CD4-positive, alpha-beta T cell treated with Interleukin-10 for 1 hour (primary cell): ENCODE measurements at regions not wholly inside any gene's neighbourhood (a gene's known extent, or its start where the extent isn't known, plus 50 kb on each side); places are given as distances from the start of the nearest gene placed in this dataset.
"Not testable (repeated sequence)": the region's sequence is repeated elsewhere in the genome, so short reads cannot be mapped to it uniquely, and the experiment has no call there.

Experiments used
- DNase-seq: peaks from one replicate; pipeline ENCODE4 v3.0.0-alpha.2; 2020

DNA sequence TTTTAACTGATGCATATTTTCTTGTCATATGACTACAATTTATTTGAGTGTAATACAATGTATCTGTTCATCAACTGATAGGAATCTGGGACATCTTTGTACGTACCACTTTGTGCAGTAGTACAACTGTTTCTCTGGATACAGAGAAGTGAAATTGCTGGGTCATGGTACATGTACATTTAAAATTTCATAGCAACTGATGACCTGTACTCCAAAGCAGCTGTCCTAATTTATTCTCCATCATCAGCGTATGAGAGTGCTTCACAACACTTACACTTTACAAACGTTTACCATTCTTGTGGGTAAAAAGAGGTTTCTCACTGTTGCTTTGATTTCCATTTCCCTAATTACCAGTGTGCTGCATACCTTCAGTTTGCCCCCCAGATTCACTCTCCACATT lies 552.8 kb upstream of the CADM1 start:
- no peak for DNase-seq

GRCh38 chr11:116055064-116055463 lies 550.8 kb upstream of the CADM1 start:
- DNase-seq = no peak

DNA sequence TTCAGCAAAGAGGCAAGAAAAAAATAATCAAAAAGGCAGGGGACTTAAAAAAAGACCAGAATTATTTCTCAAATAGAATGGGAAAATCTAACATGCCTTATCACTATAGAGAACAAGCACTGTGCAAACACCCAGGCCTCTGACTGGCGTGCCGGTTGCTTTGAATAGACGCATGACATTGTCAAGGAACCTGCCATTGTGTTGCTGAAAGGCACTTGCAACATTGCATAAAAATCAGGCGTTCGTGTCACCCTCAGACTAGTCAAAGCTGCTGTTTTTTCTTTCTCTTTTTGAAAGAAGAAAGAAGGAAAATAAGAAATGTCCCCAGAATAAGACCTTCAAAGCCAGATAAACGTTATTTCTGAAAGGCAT lies 549.3 kb upstream of the CADM1 start:
- no peak for DNase-seq

DNA sequence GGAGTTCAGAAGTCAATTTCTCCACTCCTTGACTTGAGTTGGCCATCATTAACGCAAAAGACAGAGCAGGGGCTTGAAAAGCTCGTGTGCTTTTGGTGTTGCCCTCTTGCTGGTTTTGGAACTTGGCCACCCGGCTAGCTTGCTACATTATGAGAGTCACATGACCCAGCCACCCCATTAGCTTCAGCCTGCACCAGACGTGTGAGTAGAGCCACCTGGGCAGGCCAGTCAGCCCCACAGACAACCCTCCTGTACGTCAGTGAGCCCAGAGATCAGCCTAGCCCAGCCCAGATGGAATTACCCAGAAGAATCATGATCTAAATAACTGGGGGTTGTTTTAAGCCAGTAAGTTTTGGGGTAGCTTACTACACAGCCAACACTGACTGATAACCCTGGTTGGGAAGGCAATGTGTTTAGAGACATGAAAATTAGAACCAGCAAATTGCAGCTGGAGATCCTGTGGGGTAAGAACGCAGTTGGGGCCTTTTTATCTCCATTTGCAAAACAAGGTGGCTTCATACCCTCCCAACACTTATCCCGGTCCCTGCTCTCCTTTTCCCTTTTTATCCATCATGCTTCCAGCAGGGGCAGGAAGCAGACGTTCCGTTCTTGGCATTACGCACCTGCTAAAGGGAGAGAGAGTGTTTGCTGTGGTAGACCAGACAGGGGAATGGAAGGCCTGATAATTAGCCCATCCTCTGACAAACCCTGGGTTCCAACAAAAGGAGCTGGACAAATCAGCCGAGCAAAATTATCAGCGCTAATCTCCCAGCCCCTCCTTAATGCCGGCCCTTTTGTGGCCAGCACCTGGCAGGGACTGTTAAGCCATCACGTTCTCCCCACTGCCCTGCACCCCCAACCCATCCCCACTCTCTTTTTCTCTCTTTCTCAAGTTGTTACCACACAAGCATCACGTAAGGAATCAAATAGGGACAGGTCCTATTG lies 548.7 kb upstream of the CADM1 start:
- no peak for DNase-seq

GRCh38 chr11:116051494-116051893 lies 547.3 kb upstream of the CADM1 start:
- DNase-seq = no peak

- no peak for DNase-seq
These were observed 545.2 kb upstream of the CADM1 start for GRCh38 chr11:116049383-116049782.

DNA sequence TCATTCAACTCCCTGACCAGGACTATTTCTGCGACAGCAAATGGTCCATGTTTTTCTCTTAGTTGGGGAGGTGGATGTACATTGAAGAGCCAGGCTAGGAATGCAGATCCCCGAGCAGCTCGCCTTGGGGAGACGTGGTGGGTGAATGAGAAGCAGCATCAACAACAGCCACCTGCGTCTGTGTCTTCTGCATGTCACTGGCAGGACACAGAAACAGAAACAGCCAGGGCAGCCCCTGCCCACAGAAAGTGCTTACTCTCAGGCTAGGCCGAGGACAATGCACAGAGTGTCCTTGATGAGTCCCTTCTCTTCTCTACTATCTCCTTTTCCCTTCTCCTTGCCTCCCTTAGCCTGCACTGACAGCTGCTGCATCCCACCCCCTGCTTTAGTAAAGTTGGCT lies 541.9 kb upstream of the CADM1 start:
- no peak for DNase-seq

GRCh38 chr11:116044941-116045340 lies 540.7 kb upstream of the CADM1 start:
- no peak for DNase-seq

GRCh38 chr11:116044520-116044919 lies 540.3 kb upstream of the CADM1 start:
- no peak for DNase-seq

DNA sequence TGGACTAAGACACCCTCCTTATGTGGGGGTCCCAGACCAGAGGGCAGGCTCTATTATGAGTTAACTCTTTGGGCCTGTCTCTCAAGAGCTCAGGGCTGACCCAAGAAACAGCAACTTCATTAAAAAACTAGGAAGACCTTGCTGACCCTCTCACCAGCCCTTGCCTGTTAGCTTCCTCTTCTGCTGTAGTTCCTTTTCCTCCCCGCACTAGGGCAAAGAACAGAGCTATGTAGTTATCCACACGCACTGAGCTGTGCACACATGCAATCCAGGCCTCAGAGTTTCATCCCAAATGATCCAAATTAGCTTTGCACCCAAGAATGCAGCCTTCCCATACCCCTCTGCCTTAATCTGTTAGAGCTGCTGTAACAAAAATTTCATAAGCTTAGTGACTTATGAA lies 539.6 kb upstream of the CADM1 start:
- no peak for DNase-seq

DNA sequence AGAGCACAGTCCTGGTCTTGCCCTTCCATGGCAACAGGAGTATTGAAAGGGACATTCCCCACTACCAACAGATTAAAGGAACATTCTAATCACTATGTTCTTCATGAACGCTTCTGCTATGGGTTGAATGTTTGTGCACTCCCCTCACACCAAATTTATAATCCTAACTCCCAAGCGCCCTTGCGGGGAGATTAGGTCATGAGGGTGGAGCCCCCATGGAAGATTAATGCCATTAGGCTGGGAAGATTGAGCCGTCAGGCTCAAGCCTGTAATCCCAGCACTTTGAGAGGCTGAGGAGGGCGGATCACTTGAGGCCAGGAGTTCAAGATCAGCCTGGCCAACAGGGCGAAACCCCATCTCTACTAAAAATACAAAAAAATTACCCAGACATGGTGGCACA lies 538.8 kb upstream of the CADM1 start:
- DNase-seq = not testable (repeated sequence)

DNA sequence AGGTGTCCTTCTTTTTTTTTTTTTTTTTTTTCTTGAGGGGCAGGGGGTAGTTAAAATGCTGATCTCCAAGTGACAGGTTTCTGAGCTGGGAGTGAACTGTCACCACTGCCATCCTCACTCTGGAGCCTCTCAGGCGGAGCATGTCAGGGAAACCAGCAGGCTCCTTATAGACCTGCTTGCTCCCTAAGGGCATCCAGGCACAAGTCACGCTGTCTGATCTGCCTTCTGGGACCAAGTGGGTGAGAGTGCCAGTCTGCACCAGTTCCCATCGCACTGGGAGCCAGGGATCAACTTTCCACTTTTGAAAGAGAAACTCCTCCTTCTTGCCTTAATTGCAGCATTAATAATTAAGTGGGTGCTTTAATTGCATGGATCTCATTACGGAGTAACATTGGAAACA lies 537.9 kb upstream of the CADM1 start:
- DNase-seq = no peak

DNA sequence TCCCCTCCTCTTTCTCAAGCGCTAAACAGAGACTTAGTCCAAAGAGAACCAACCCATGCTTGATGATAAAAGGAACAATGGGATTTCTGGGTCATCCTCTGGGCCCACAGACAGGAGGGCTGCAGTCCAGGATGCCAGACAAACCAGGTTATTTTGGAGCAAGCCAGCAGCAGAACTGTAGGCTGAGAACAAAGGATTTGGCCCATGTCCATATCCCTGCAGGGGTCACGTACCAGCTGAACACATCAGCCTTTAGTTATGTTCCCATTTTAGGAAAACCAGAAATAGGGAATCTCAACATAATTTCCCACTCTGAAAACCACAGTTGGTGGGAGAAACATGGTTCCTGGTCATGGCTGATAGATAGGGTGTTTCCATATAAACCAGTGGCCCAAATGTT lies 533.6 kb upstream of the CADM1 start:
- no peak for DNase-seq

- no peak for DNase-seq
These were observed 531.8 kb upstream of the CADM1 start for GRCh38 chr11:116035977-116036376.

DNA sequence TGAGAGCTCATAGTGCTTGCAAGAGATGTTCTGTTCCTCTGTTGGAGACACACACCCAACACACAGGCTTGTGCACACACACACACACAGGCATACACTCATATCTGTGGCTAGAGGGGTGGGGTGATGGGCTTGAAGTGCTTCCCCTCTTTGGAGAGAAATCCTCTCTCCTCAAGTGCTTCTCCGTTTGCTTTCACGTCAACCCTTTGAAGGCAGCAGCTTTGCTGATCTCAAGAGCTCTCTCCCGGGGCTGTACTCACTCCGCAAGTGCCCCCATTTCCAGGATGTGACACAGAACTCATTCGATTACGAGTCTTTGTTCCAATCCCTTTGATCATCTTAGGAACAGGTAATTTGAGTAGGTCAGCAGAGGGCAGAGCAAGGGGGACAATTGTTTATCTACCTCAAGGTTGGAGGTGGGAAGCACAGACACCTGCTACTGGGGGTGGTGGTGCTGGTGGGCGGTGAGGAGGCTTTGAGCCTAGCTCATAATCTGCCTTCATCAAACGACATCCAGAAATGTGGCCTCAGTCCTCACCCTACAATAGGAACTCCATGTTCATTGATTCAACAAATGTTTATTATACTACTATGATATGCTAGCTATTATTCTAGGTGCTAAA lies 529.8 kb upstream of the CADM1 start:
- no peak for DNase-seq

GRCh38 chr11:116030697-116031331 lies 526.6 kb upstream of the CADM1 start:
- DNase-seq = no peak

GRCh38 chr11:116028506-116028905 lies 524.3 kb upstream of the CADM1 start:
- not testable (repeated sequence) for DNase-seq

DNA sequence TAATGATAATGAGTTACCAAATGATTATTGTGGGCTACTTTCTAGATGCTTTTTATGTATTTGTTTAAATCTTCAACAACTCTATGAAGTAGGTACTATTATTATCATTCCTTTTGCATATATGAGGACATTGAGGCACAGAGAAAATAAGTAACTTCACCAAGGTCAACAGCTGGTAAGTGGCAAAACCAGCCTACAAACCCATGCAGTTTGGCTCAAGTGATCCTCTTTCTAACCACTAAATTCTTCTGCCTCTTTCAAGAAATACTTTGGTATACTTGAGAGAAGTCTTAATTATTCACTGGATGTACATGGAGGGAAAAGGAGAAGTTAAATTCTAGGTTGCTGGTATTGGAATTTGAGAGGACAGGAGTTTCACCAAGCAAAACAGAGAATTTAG lies 495.2 kb upstream of the CADM1 start:
- DNase-seq = no peak

DNA sequence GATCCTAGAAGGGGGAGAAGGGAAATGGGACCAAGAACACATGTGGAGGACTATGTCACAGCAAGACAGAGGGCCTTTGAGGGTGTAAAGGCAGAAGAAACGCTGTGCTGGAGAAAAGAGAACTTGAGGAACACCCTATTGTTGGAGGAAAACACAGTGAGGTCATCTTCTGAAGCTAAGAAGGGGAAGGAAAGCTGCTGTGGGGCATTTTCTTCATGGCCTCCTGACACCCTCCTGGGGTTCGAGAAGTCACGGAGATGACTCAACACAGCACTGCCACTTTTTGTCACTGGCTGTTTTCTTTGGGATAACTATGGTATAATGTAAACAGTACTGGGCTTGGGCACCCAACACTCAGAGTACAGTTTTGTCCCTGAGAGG lies 492.6 kb upstream of the CADM1 start:
- DNase-seq = no peak

GRCh38 chr11:115996125-115996807 lies 492.1 kb upstream of the CADM1 start:
- DNase-seq = no peak

- no peak for DNase-seq
These were observed 489.4 kb upstream of the CADM1 start for GRCh38 chr11:115993590-115993989.

- DNase-seq = no peak
These were observed 485.8 kb upstream of the CADM1 start for GRCh38 chr11:115990004-115990447.

GRCh38 chr11:115985896-115986295 lies 481.7 kb upstream of the CADM1 start:
- no peak for DNase-seq
